Memory B cell (primary cell): ENCODE measurements at regions not wholly inside any gene's neighbourhood (a gene's known extent, or its start where the extent isn't known, plus 50 kb on each side); places are given as distances from the start of the nearest gene placed in this dataset.

ENCODE experiments used
- ATAC-seq: fragments of 150-1000 bp; cut with Tn5 transposase; 2 replicates; pipeline ENCODE4 v1.10.0; 2021; ENCODE audit warnings: low read depth, mild to moderate bottlenecking, moderate library complexity
- DNase-seq, 2 donors: peaks; one replicate each; pipeline ENCODE4 v3.0.0; 2022; ENCODE audit warnings: low spot score in 2 of 2
- H3K27ac Mint-ChIP-seq: one replicate; pipeline ENCODE4 v1.8.0; 2022; ENCODE audit warnings: mild to moderate bottlenecking, moderate library complexity, mixed read lengths
- H3K27me3 Mint-ChIP-seq: one replicate; pipeline ENCODE4 v1.8.0; 2022; ENCODE audit warnings: mixed read lengths
- H3K36me3 Mint-ChIP-seq: one replicate; pipeline ENCODE4 v1.8.0; 2022; ENCODE audit warnings: mild to moderate bottlenecking, mixed read lengths
- H3K4me1 Mint-ChIP-seq: one replicate; pipeline ENCODE4 v1.8.0; 2022; ENCODE audit warnings: mixed read lengths
- H3K4me3 Mint-ChIP-seq: one replicate; pipeline ENCODE4 v1.8.0; 2022; ENCODE audit warnings: mild to moderate bottlenecking, moderate library complexity, mixed read lengths
- H3K9me3 Mint-ChIP-seq: one replicate; pipeline ENCODE4 v1.8.0; 2022; ENCODE audit warnings: mixed read lengths

- H3K27me3 Mint-ChIP-seq, result peaks cover 3% of the 10 kb centered on the region
- ATAC-seq (no peak), DNase-seq (no peak)
- H3K4me1 Mint-ChIP-seq, result no peaks in the 10 kb centered on the region
- no peak overlapping the region for H3K4me3 Mint-ChIP-seq
- H3K36me3 Mint-ChIP-seq, result no peaks in the 10 kb centered on the region
- no peak overlapping the region for H3K27ac Mint-ChIP-seq
- H3K9me3 Mint-ChIP-seq, result no peaks in the 10 kb centered on the region
Measured at GRCh38 chr3:170724599-170725280, 138.9 kb upstream of the SLC7A14 start.

- peaks cover 4% of the 10 kb centered on the region for H3K27me3 Mint-ChIP-seq
- H3K4me1 Mint-ChIP-seq, result no peaks in the 10 kb centered on the region
- H3K9me3 Mint-ChIP-seq, result peaks cover 2% of the 10 kb centered on the region
- no peak overlapping the region for H3K27ac Mint-ChIP-seq
- DNase-seq (no peak), ATAC-seq (no peak)
- no peaks in the 10 kb centered on the region for H3K36me3 Mint-ChIP-seq
- no peak overlapping the region for H3K4me3 Mint-ChIP-seq
Measured at GRCh38 chr3:170723241-170723640, 137.4 kb upstream of the SLC7A14 start.

DNA sequence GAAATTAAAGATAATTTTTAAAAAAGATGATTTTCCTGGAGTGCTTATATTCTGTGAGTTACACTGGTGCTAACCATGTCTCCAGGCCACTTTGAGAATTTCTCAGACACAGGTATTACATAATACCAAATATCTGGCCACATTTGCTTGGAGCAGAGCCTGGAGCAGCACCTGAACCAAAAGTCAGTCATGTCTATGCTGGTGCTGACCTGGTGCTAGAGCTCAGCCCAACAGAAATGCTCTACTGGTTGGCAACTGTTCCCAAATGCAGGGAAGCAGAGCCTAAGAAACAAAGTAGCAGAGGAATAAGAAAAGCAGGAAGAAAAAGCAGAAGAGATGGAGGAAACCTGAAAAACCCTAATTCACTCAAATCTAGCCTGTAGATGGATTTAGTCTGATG is 135.7 kb upstream of the SLC7A14 start:
- H3K4me1 Mint-ChIP-seq, result no peaks in the 10 kb centered on the region
- ATAC-seq (no peak), DNase-seq (no peak)
- no peak overlapping the region for H3K27ac Mint-ChIP-seq
- no peaks in the 10 kb centered on the region for H3K36me3 Mint-ChIP-seq
- H3K9me3 Mint-ChIP-seq, result peaks cover 2% of the 10 kb centered on the region
- peaks cover 7% of the 10 kb centered on the region for H3K27me3 Mint-ChIP-seq
- H3K4me3 Mint-ChIP-seq, result no peak overlapping the region

GRCh38 chr3:170719300-170719699 is 133.4 kb upstream of the SLC7A14 start:
- ATAC-seq (no peak), DNase-seq (no peak)
- peaks cover 19% of the 10 kb centered on the region for H3K27me3 Mint-ChIP-seq
- no peaks in the 10 kb centered on the region for H3K36me3 Mint-ChIP-seq
- no peak overlapping the region for H3K27ac Mint-ChIP-seq
- peaks cover 2% of the 10 kb centered on the region for H3K9me3 Mint-ChIP-seq
- H3K4me3 Mint-ChIP-seq, result no peak overlapping the region
- H3K4me1 Mint-ChIP-seq, result no peaks in the 10 kb centered on the region

- peaks cover 2% of the 10 kb centered on the region for H3K9me3 Mint-ChIP-seq
- ATAC-seq (no peak), DNase-seq (no peak)
- no peak overlapping the region for H3K27ac Mint-ChIP-seq
- no peak overlapping the region for H3K4me3 Mint-ChIP-seq
- H3K4me1 Mint-ChIP-seq, result no peaks in the 10 kb centered on the region
- no peaks in the 10 kb centered on the region for H3K36me3 Mint-ChIP-seq
- peaks cover 19% of the 10 kb centered on the region for H3K27me3 Mint-ChIP-seq
Measured at GRCh38 chr3:170718848-170719247, 133.0 kb upstream of the SLC7A14 start.

DNA sequence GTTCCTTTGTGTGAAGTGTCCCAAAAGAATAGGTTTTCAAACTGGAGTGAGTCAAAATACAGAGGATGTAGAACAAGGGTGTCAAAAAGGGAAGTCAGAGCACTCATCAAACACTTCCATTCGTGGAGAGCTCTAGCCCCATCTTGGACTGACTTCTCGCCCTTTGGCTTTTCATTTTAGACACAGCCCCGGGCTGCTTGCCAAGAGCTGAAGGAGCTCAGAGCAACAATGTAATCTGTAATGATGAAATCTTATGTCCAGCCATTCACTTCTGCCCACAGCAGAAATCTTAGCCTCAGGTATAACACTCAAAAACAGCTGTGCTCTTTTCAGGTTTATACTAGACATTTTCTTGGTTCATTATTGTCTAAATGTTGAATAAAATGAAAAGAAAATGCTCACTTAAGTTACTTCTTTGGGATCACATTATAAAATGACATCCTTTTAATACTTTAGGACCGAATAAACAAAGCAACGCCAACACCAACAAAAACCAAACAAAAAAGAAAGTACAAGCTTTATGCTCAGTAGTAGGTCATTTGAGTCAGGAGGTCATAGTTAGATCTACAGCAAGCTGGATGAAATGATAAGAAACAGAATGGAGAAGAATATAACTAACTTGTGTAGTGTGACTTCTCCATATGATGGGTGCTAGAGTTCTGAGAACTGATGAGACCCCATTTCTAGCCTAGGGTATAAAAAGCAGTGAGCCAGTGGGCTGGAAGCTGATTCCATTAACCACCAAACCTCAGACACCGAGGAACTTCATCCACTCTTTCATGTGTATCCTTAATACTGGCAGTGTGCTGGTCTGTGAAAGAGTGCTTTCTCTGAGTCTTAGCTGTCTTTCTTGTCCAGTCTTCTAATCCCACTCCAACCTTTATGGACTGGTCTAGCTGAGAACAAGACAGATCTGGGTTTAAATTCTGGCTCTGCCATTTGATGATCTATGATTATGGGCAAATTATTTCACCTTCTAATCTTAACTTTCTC is 131.8 kb upstream of the SLC7A14 start:
- H3K36me3 Mint-ChIP-seq, result no peaks in the 10 kb centered on the region
- no peak for ATAC-seq
- no peak for DNase-seq

DNA sequence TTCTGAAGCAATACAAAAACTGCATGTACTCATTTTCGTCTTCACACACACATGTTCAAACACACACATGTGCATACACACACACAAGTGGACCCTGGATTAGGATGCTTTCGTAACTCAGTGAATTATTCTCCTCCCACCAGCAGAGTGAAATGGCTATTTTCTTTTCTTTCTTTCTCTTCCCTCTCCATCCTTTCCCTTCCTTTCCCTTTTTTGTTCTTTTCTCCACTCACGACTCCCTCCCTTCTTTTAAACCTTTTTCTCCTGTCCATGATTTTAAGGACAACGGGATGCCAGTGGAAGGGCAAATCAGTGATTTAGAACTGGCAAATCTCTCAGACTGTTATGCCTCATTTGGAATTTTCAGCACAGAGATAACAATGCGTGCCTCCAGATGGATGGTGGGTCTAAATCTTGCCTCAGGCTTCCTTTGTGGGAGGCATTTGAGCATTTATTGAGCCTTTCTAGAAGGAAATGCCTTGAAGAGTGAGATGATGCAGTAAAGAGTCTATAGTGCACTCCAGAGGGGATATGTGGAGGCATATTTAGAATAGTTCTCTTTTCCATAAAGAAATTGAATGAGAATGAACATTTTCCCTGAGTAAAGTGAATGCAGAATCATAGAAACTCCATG is 130.4 kb upstream of the SLC7A14 start:
- no peaks in the 10 kb centered on the region for H3K4me1 Mint-ChIP-seq
- no peak overlapping the region for H3K4me3 Mint-ChIP-seq
- peaks cover 21% of the 10 kb centered on the region for H3K27me3 Mint-ChIP-seq
- no peak for ATAC-seq
- peaks cover 2% of the 10 kb centered on the region for H3K9me3 Mint-ChIP-seq
- no peak for DNase-seq
- H3K27ac Mint-ChIP-seq, result no peak overlapping the region
- H3K36me3 Mint-ChIP-seq, result no peaks in the 10 kb centered on the region

More for the DNA sequence above, 131.8 kb upstream of the SLC7A14 start:
- no peaks in the 10 kb centered on the region for H3K4me1 Mint-ChIP-seq
- H3K4me3 Mint-ChIP-seq, result no peak overlapping the region
- H3K27me3 Mint-ChIP-seq, result peaks cover 19% of the 10 kb centered on the region
- H3K27ac Mint-ChIP-seq, result no peak overlapping the region
- peaks cover 2% of the 10 kb centered on the region for H3K9me3 Mint-ChIP-seq

DNA sequence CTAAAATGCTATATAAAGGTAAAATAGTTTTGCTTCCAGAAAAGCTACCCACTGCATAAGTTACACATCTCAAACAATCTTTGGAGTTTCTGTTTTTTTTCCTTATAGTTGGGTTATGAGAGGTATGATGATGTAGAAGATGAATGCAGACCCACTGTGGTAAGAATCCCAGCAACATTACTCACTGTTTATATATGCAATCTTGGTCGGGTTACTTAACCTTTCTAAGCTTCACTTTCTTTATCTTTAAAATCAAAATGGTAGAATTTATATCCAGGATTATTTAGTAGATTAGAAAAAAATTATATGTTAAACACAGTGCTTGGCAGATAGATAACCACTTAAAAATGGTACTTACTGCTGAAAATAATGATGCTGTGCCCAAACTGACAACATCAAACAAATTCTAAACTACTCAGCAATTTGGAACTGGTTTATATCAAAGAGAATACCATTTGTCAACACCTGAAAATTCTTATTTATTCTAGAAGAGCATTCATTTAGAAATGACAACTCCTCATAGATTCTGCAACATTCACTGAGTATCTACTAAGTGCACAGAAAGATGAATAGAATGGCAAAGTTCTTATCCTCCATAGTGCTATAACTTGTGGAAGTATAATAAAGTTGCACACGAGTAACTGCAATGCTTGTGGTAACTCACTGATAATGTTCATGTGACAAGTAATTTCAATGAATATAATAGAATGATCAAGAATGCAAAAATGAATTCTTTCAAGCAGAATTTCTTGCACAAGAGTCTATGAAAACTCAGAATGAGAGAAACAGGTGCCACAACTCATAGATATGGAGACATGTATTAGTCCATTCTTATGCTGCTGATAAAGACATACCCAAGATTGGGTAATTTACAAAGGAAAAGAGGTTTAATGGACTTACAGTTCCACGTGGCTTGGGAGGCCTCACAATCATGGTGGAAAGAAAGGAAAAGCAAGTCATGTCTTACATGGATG is 129.0 kb upstream of the SLC7A14 start:
- Mint-ChIP-seq H3K27ac (no peak overlapping the region), H3K9me3 (peaks cover 4% of the 10 kb centered on the region), H3K4me3 (no peak overlapping the region), H3K4me1 (no peaks in the 10 kb centered on the region), H3K27me3 (peaks cover 21% of the 10 kb centered on the region), H3K36me3 (no peaks in the 10 kb centered on the region)
- ATAC-seq, result no peak
- no peak for DNase-seq

GRCh38 chr3:170714122-170714521 is 128.2 kb upstream of the SLC7A14 start:
- Mint-ChIP-seq H3K4me1 (no peaks in the 10 kb centered on the region), H3K27ac (no peak overlapping the region), H3K27me3 (peaks cover 23% of the 10 kb centered on the region), H3K36me3 (no peaks in the 10 kb centered on the region), H3K4me3 (no peak overlapping the region), H3K9me3 (peaks cover 9% of the 10 kb centered on the region)
- no peak for ATAC-seq
- DNase-seq, result no peak

DNA sequence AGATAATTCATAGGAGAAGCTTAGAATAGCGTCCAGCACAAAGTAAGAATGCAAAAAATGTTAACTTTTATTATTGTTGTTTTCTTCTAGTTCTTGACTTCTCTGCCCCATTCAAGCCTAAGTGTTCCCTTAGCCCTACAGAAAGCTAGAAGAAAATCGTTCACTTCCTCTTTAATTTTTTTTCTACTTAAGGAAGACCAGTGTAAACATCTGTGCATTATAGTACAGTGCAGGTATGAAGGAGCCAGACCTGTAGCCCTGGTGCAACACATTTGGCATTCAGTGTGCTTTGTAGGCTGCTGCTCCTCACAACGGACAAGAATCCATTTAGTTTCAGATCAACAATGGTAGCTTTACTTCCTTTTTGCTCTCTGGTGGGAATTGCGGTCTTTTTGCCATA is 127.8 kb upstream of the SLC7A14 start:
- peaks cover 23% of the 10 kb centered on the region for H3K27me3 Mint-ChIP-seq
- H3K4me3 Mint-ChIP-seq, result no peak overlapping the region
- ATAC-seq (no peak), DNase-seq (no peak)
- no peak overlapping the region for H3K27ac Mint-ChIP-seq
- peaks cover 9% of the 10 kb centered on the region for H3K9me3 Mint-ChIP-seq
- H3K4me1 Mint-ChIP-seq, result no peaks in the 10 kb centered on the region
- H3K36me3 Mint-ChIP-seq, result no peaks in the 10 kb centered on the region

- Mint-ChIP-seq H3K9me3 (peaks cover 9% of the 10 kb centered on the region), H3K4me1 (no peaks in the 10 kb centered on the region), H3K4me3 (no peak overlapping the region), H3K36me3 (no peaks in the 10 kb centered on the region), H3K27me3 (peaks cover 25% of the 10 kb centered on the region), H3K27ac (no peak overlapping the region)
- no peak for DNase-seq
- ATAC-seq, result no peak
Measured at GRCh38 chr3:170712798-170713197, 126.9 kb upstream of the SLC7A14 start.

GRCh38 chr3:170712336-170712735 is 126.5 kb upstream of the SLC7A14 start:
- H3K4me3 Mint-ChIP-seq, result no peak overlapping the region
- no peaks in the 10 kb centered on the region for H3K36me3 Mint-ChIP-seq
- ATAC-seq (no peak), DNase-seq (no peak)
- no peaks in the 10 kb centered on the region for H3K4me1 Mint-ChIP-seq
- peaks cover 9% of the 10 kb centered on the region for H3K9me3 Mint-ChIP-seq
- H3K27me3 Mint-ChIP-seq, result peaks cover 27% of the 10 kb centered on the region
- no peak overlapping the region for H3K27ac Mint-ChIP-seq

DNA sequence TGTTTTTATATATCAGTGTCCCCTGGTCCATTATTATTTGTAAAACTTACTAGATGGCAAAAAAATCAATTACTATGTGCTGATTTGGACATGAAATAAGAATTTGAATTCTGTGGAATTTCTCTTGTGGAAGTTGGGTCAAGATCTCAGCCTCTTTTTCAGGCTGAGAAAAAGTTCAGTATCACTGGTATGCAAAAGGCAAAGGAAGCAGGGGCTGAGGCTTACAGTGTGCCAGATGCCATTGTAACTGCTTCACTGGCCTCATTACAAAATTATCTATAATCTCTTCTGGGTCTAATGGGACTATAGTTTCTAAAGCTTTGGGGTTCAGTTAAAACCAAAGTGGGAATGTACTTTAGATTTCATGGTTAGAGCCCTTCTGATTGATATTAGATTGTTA is 125.9 kb upstream of the SLC7A14 start:
- H3K27ac Mint-ChIP-seq, result no peak overlapping the region
- peaks cover 24% of the 10 kb centered on the region for H3K27me3 Mint-ChIP-seq
- no peaks in the 10 kb centered on the region for H3K36me3 Mint-ChIP-seq
- peaks cover 9% of the 10 kb centered on the region for H3K9me3 Mint-ChIP-seq
- DNase-seq, result no peak
- H3K4me1 Mint-ChIP-seq, result no peaks in the 10 kb centered on the region
- ATAC-seq, result no peak
- no peak overlapping the region for H3K4me3 Mint-ChIP-seq
